GM23338 (cell line): ENCODE measurements at regions not wholly inside any gene's neighbourhood (a gene's known extent, or its start where the extent isn't known, plus 50 kb on each side); places are given as distances from the start of the nearest gene placed in this dataset.

Experiments
- CTCF ChIP-seq, 2 experiments: fragments of 200-600 bp in 1 of 2; sonication (generic) in 1 of 2; conservative IDR thresholded peaks; 2 replicates each; pipeline versions ENCODE4 v1.5.1 to v1.6.1; 2016 to 2017; ENCODE audit warnings: antibody characterized with exemption in 2 of 2, low read depth in 2 of 2, mild to moderate bottlenecking in 2 of 2, moderate library complexity in 1 of 2
- EZH2 ChIP-seq: fragments of 200-600 bp; sonication (generic); IDR thresholded peaks from one replicate; pipeline ENCODE4 v1.8.0; 2017; ENCODE audit warnings: antibody characterized with exemption, mild to moderate bottlenecking, low read depth; ENCODE audit not compliant: unreplicated experiment
- EZH2phosphoT487 ChIP-seq: fragments of 200-600 bp; sonication (generic); IDR thresholded peaks from one replicate; pipeline ENCODE4 v1.8.1; 2018; ENCODE audit warnings: antibody characterized with exemption; ENCODE audit not compliant: unreplicated experiment
- POLR2AphosphoS5 ChIP-seq: IDR thresholded peaks from 2 replicates; pipeline ENCODE4 v1.6.1; 2016; ENCODE audit warnings: antibody characterized with exemption, low read depth
- REST ChIP-seq: IDR thresholded peaks from one replicate; pipeline ENCODE4 v1.6.1; 2018; ENCODE audit warnings: antibody characterized with exemption; ENCODE audit not compliant: unreplicated experiment
- ZNF331 ChIP-seq: fragments of 250-450 bp; sonication (Bioruptor Pico); IDR thresholded peaks from 2 replicates; pipeline ENCODE4 v1.5.0; 2020; ENCODE audit warnings: low read depth, mild to moderate bottlenecking, moderate library complexity

GRCh38 chr3:90069748-90070147 lies 962.3 kb downstream of the EPHA3 start:
- no peak for TF ChIP-seq CTCF (conservative IDR thresholded peaks at IDR 0.05; ENCODE audit: low read depth in 2 of 2)
- TF ChIP-seq REST, result no peak
- TF ChIP-seq ZNF331 (CRISPR knock-in tag), result no peak
- no peak for TF ChIP-seq POLR2AphosphoS5
- TF ChIP-seq EZH2, result no peak
- no peak for TF ChIP-seq EZH2phosphoT487
